ENCODE measurements at regions not wholly inside any gene's neighbourhood (a gene's known extent, or its start where the extent isn't known, plus 50 kb on each side); places are given as distances from the start of the nearest gene placed in this dataset.

GRCh38 chr10:33421789-33422462 lies 87.5 kb upstream of the NRP1 start:
- DNase-seq (ENCODE audit: low read depth in 2 of 2) = peak in 1 of 2 donors; percentile 17

GRCh38 chr10:33419311-33419710 lies 84.8 kb upstream of the NRP1 start:
- DNase-seq (ENCODE audit: low read depth in 2 of 2) = peak in 1 of 2 donors; percentile 5

- DNase-seq (ENCODE audit: low read depth in 2 of 2) = no peak
These were observed 83.8 kb upstream of the NRP1 start for GRCh38 chr10:33418301-33418700.

- DNase-seq (ENCODE audit: low read depth in 2 of 2) = no peak
These were observed 82.2 kb upstream of the NRP1 start for GRCh38 chr10:33416691-33417090.

- DNase-seq (ENCODE audit: low read depth in 2 of 2) = no peak
These were observed 81.7 kb upstream of the NRP1 start for GRCh38 chr10:33416209-33416608.

GRCh38 chr10:33414841-33415240 lies 80.4 kb upstream of the NRP1 start:
- DNase-seq (ENCODE audit: low read depth in 2 of 2) = no peak

GRCh38 chr10:33412653-33413361 lies 78.3 kb upstream of the NRP1 start:
- DNase-seq (ENCODE audit: low read depth in 2 of 2) = peak in 1 of 2 donors; percentile 3

GRCh38 chr10:33412241-33412640 lies 77.8 kb upstream of the NRP1 start:
- no peak for DNase-seq (ENCODE audit: low read depth in 2 of 2)

- DNase-seq (ENCODE audit: low read depth in 2 of 2) = no peak
These were observed 76.4 kb upstream of the NRP1 start for GRCh38 chr10:33410860-33411234.

GRCh38 chr10:33410096-33410859 lies 75.8 kb upstream of the NRP1 start:
- no peak for DNase-seq (ENCODE audit: low read depth in 2 of 2)

- DNase-seq (ENCODE audit: low read depth in 2 of 2) = no peak
These were observed 72.1 kb upstream of the NRP1 start for GRCh38 chr10:33406596-33406995.

GRCh38 chr10:33402220-33403073 lies 68.0 kb upstream of the NRP1 start:
- no peak for DNase-seq (ENCODE audit: low read depth in 2 of 2)

GRCh38 chr10:33401300-33401699 lies 66.8 kb upstream of the NRP1 start:
- DNase-seq (ENCODE audit: low read depth in 2 of 2) = no peak

GRCh38 chr10:33398796-33399195 lies 64.3 kb upstream of the NRP1 start:
- no peak for DNase-seq (ENCODE audit: low read depth in 2 of 2)

GRCh38 chr10:33396938-33397337 lies 62.5 kb upstream of the NRP1 start:
- DNase-seq (ENCODE audit: low read depth in 2 of 2) = no peak

- DNase-seq (ENCODE audit: low read depth in 2 of 2) = no peak
These were observed 61.8 kb upstream of the NRP1 start for GRCh38 chr10:33396279-33396678.

GRCh38 chr10:33395201-33395600 lies 60.7 kb upstream of the NRP1 start:
- no peak for DNase-seq (ENCODE audit: low read depth in 2 of 2)

GRCh38 chr10:33392706-33393105 lies 58.2 kb upstream of the NRP1 start:
- no peak for DNase-seq (ENCODE audit: low read depth in 2 of 2)

GRCh38 chr10:33391611-33392465 lies 57.4 kb upstream of the NRP1 start:
- DNase-seq (ENCODE audit: low read depth in 2 of 2) = no peak

GRCh38 chr10:33390046-33390445 lies 55.6 kb upstream of the NRP1 start:
- DNase-seq (ENCODE audit: low read depth in 2 of 2) = no peak

- no peak for DNase-seq (ENCODE audit: low read depth in 2 of 2)
These were observed 54.3 kb upstream of the NRP1 start for GRCh38 chr10:33388785-33389184.
